ENCODE measurements at regions not wholly inside any gene's neighbourhood (a gene's known extent, or its start where the extent isn't known, plus 50 kb on each side); places are given as distances from the start of the nearest gene placed in this dataset.

DNA sequence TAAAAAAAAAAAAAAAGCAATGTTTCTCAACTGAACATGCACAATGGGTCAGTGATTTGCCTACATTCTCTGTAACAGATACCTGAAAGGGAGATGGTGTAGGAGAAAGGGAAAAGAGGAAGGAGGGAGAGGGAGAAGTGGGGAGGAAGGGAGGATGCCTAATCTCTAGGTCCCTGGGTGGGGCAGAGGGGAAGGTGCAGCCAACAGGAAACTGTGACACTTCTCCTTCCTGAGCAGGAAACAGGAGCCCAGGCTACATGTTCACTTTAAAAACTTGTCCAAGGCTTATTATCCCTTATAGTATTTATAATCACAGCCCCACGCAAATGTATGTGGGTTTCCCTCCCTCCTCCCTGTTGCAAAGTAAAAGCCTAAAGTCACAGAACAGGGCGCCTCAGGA, 137.9 kb downstream of the MINAR1 start:
- TF ChIP-seq, protein P1, sequence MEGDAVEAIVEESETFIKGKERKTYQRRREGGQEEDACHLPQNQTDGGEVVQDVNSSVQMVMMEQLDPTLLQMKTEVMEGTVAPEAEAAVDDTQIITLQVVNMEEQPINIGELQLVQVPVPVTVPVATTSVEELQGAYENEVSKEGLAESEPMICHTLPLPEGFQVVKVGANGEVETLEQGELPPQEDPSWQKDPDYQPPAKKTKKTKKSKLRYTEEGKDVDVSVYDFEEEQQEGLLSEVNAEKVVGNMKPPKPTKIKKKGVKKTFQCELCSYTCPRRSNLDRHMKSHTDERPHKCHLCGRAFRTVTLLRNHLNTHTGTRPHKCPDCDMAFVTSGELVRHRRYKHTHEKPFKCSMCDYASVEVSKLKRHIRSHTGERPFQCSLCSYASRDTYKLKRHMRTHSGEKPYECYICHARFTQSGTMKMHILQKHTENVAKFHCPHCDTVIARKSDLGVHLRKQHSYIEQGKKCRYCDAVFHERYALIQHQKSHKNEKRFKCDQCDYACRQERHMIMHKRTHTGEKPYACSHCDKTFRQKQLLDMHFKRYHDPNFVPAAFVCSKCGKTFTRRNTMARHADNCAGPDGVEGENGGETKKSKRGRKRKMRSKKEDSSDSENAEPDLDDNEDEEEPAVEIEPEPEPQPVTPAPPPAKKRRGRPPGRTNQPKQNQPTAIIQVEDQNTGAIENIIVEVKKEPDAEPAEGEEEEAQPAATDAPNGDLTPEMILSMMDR (IDR thresholded peaks at IDR 0.05) = no peak

DNA sequence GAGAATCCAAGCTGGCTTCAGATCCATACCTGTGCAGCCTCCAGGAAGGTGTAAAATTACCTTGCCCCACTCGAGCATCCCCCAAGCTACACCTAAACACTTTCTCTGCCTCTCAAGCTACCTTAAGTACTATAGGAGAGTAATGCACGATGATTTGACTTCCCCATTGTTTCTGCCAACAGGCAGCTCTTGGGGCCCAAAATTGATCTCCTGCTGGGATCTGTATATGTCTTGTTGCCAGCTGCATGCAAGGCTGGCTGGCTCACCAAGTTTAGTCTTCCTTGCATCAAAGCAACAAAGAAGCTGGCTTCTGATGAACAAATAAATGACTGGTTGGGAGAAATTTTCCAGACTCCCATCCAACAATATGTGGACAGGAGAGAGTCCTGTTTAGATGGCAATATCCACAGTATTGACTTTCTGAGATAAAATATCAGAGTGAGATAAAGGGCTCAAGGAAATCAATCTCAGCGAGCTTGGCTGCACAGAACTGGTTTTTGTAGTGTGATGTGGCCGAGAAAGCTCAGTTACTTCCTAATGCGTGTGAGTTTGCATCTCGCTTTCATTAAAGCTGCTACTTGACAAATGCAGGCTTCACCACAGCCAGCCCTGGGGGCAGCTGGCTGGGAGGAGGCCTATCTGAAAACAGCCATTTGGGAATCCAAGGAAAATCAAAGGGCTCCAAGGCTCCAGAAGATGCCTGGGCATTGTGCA, 140.7 kb downstream of the MINAR1 start:
- TF ChIP-seq, protein P1 (IDR thresholded peaks at IDR 0.05) = no peak

DNA sequence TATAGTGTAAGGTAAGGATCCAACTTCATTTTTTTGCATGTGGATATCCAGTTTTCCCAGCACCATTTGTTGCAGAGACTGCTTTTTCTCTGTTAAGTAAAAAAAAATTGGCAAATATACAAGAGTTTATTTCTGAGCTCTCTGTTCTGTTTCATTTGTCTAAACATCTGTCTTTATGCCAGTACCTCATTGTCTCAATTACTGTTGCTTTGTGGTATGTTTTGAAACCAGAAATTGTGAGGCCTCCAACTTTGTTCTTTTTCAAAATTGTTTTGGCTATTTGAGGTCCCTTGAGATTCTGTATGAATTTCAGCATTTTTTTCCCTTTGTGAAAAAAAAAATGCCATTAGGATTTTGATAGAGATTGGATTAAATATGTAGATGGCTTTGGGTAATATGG, 150.5 kb downstream of the MINAR1 start:
- TF ChIP-seq, protein P1 (IDR thresholded peaks at IDR 0.05) = no peak

DNA sequence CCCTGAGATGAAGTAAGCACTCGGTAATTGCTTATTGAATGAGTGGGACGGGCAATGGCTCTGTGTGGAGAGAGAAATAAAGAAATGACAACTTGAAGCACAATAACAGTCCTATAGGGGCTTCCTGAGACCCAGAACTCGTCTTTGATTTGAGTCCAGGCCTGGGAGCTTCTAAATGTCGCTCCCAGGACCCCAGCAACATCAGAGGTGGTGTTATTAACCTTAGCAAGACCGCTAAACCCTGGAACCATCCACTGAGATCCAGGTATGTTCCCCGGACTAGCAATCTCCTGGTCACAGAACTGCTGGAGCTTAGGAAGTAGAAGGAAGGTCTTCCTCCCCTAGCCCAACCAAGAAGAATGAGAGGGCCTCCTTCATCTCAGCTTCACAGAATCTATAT, 160.0 kb downstream of the MINAR1 start:
- TF ChIP-seq, protein P1 (IDR thresholded peaks at IDR 0.05) = no peak

DNA sequence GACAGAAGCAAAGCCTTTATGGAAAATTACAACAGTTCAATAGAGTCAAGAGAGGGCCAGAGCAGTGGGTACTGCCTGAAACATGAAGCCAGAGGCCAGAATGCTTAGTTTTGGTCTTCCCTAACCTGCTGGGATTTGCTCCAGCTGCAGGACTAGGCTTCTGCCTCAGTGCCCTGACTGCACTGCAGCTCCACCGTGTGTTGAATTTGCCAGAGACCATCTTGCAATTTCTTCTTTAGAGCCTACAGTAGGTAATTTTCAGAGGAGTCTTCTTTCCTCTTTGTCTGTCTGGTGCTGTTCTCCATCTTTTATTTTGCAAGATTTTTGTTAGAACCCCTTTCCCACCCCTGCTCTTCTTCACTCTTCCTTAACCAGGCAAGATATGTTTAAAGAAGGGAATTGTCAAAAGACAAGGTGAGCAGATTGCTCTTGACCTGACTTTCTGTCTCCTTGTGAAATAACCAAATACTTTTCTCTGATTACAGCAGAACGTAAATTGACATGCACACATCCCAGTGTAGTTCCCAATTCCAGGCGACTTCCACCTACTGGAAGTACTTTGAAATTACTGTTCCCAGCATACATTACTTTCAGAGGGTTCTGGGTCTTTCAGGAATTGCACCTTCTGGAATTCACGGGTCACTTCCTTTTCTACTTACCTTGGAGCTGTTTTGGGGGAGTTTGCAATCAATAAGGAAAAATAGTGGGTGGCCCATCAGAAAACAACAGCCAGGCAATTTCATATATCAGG, 161.2 kb downstream of the MINAR1 start:
- TF ChIP-seq, protein P1 (IDR thresholded peaks at IDR 0.05) = peak; percentile 48

DNA sequence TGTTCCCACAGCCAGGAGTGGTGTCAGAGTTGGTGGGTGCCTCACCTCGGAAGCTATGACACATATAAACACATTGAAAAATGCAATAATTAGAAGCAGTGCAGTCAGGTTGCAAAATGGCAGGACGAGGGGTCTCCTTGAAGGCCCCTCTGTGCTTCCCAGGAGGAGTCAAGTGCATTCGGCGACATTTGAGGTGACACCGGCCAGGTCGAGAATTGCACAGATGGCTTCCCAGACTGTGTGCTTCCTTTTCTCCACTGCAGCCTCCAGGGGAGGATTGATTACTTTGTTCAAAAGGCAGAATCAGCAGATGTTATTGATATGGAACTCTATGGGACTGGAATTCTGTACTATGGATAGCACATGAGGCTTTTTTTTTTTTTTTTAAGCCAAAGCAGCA, 163.2 kb downstream of the MINAR1 start:
- TF ChIP-seq, protein P1 (IDR thresholded peaks at IDR 0.05) = no peak

DNA sequence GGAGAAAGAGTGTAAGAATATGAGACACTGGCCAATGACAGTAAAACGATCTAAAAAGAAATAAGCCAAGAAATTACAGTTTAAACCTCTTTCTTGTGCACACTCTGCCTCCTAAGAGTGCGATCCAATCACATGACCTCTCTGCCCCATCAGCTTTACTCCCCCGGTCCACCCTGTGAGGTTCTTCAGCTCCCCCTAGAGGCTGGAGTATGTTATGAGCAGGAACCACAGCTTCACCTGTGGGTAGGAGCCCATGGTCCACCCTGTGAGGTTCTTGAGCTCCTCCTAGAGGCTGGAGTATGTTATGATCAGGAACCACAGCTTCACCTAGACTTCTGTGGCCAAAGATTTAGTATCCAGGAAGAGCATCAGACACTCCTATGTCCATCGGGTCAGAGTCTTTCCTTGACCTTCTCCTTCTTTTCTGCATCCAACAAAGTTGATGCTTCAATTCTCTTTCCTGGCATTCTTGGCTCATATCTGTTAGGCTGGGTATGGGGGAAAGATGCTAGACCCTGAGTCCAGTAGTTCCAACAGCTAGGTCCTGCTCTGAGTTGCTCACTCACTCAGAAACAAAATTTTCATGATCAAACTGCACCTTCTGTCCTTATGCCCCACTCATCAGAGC, 164.0 kb downstream of the MINAR1 start:
- TF ChIP-seq, protein P1 (IDR thresholded peaks at IDR 0.05) = peak; percentile 97

All from LNCAP (cell line).